ENCODE measurements at regions not wholly inside any gene's neighbourhood (a gene's known extent, or its start where the extent isn't known, plus 50 kb on each side); places are given as distances from the start of the nearest gene placed in this dataset.

DNA sequence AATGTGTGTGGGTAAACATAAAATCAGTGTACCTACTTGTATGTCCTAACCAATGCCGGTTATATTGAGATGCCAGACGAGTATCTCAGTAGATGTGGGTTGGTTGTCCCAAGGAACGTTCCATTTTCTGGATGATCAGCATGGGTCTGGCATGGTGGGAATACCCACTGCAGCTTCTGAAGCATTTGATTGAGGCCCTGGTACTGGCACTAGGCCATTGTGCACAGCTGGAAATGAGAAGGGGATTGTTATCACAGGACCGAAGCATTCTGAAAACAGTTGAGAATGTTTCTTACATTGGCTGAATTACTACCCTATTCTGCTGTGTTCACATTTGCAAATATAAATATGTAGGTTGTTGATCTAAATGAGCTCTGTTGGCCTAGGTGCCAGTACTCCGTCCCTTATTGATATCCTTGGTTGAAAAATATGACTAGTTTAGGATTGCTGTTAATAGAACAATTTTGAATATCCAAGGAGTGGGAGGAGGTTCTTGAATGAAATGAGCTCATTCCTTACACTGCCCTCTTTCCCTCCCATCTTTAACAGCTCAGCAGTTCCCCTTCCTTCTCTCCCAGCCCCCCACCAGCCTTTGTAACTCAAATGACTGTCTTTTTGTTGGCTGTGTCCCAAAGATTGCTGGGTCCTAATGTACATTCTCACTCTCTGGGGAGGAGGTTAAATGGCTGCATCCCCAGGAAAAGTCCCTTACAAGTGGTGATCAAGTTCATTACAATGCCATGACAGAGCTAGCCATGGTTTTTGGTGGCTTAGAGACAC, 293.3 kb upstream of the TPM1 start:
- no peak for DNase-seq (ENCODE audit: low spot score)

DNA sequence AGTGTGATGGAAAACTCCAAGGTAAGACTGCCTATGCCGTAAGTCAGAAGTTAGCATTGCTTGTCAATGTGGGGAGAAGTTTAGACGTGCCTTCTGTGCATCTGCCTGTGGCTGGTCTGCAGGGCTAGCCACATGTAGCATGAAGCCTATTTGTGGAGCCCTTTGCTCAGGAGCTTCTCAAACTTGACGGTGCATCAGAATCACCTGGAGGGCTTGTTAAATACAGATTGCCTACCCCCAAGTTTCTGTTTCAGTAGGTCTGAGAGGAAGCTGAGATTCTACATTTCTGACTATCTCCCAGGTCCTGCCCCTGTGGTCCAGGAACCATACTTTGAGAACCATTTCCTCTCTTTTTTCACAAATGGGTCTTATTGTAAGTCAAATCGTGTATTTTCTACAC, 292.1 kb upstream of the TPM1 start:
- DNase-seq (ENCODE audit: low spot score) = no peak

DNA sequence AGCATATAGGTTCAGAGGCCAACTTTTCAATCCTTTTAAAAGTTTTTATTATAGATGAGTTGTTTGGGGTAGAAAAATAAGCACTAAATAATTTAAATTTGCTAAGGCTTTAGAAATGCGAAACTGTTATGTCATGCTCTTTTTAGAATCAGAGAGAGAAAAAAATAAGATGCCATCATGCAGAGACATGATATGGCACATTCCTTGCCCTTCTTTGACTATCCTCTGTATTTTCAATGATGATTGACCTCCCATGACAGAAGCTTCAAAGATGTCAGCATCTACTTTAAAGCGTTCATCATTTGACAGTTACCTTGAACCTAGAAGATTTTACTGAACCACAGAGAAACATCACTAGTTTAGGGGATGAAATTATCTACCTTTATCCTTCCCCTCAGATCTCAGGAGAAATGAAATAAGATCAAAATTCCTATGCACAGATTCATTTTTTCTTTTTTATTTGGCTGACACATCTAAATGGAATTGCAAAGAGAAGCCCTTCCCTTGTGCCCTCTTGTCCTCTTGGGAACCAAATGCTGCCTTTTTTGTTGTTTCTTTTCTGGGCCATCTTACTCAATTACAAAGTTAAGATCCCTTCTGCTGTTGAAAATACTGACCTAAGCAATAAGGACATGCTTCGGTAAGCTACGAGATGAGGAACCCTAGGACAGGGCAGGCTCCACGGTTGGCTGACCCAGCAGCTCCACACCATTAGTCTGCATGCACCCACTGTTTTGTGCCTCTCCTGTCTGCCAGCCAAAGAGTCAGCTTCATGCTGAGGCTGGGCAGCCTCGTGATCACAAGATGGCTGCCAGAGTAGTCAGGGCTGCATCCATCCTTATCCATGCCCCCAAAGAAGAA, 289.7 kb upstream of the TPM1 start:
- DNase-seq (ENCODE audit: low spot score) = no peak

DNA sequence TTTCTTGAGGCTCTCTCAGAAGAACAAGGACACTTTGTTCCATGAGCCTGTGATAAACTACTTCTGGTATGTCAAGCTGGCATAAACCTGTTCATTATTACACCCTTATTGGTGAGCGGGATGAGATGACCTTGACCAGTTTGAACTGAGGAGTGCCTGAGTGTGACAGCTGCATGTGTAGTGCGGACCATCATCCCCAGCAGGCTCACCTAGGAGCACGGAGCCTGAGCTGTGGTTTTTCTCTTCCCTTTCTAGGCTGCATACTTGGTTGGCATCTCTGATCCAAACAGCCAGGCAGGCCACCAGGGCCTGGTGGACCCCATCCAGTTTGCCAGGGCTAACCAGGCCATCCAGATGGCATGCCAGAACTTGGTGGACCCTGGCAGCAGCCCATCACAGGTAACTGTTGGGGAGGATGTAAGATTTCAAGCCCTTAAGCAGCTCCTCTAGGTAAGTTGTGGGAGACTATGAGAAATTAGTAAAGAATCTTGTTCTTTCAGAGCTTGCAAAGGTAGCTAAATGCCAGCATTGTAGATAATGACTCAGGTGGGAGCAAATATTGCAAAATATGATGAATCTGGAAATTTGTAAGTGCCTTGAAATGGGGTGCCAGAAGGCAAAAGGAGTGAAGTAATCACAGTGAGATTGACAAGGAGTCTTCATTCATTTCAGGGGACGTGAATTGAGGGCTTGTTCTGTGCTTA, 288.9 kb upstream of the TPM1 start:
- DNase-seq (ENCODE audit: low spot score) = no peak

DNA sequence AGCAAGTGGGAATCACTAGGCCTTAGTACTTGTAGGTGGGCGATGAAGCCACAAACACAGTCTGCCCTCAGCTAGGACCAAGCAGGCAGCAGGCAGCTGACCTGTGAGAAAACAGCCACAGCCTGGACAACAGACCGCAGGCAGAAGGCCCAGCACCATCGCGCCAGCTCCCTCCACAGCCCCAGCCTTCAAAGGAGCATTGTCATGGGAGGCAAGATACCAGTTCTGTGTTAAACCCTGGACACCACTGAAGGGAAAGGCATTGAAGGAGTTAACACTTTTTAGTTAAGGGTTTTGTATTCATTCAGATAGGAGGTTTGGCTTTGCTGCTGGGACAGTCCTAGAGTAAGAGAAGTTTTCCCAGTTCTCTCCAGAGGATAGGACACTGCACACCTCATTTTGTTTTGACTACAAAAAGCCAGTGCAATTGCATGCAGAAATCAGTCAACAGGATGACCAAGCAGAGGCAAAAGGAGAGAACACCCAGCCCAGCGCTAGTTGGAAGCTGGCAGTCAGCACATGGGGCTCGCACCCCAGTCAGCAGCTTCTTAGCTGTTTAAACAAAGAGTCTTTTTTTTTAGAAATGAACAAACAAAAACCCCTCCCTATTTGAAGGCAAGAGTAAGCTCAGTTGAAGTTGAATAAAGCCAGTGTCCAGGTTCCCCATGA, 286.1 kb upstream of the TPM1 start:
- no peak for DNase-seq (ENCODE audit: low spot score)

DNA sequence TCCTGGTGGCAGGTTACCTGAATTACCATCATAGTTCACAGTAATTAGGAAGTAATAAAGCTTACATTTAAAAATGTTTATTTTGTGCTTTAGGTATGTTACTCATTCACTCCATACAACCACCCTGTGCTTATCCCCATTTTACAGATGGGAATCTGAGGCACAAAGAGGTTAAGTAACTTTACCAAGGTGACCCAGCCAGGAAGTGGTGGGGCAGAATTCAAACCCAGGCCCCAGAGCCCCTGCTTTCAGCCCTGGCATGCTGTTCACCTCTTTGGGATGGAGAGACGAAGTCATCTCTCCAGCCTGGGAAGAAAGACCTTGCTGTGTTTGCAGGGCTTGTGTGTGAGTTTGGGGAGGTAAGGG, 285.6 kb upstream of the TPM1 start:
- no peak for DNase-seq (ENCODE audit: low spot score)

DNA sequence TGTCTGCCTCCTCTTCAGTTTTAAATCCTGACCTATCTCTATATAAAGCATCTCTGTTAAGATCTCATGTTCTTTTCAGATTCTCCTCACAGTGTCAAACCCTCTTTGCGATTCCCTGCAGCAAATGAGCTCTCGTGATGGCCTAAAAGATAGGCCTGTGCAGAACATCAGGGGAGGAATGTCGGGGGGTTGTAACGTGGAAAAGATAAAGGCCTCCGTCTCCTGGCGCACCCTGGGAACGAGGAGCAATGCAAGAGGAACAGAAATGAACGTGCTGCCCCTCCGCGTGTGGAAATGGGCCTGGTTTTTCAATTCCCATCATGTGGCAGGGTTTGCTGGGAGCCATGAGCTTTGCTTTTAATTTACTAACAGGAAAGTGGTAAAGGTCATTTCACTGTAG, 285.0 kb upstream of the TPM1 start:
- DNase-seq (ENCODE audit: low spot score) = no peak

DNA sequence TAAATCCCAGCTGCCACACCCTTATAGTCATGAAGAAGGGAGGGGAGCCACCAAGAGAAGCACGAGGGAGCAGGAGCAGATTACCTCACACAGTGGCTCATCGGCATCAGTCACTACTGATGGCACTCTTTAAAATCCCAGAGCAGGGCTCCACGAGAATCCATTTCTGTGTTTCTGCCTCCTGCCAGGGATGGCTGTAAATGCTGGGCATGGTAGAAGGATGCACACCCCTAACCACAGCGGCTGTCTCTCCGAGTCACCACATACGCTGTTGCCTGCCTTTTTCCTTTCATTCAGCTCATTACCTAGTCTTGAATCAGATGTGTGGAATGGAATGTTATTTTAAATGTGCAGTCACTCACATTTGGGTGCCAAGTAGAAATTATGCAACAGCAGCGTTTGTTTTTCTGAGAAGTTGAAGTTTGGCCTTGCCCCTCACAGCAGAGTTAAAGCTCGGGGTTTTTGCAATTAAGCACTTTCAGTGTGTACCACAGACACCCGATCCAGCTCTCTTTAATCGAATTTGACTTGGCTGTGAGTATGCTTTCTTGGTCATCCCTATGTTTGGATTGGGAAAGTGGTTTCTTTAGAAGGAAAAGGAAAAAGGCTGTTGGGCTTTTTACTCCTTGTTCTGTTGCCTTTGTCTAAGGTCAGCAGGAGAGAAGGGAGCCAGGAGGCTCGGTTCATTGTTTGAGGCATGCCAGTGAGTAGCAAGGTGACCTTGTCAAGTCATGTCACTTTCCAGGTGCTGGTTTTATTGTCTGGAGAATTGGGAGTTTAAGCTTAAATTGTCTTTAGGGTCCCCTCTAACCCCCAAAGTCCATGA, 284.2 kb upstream of the TPM1 start:
- DNase-seq (ENCODE audit: low spot score) = no peak

DNA sequence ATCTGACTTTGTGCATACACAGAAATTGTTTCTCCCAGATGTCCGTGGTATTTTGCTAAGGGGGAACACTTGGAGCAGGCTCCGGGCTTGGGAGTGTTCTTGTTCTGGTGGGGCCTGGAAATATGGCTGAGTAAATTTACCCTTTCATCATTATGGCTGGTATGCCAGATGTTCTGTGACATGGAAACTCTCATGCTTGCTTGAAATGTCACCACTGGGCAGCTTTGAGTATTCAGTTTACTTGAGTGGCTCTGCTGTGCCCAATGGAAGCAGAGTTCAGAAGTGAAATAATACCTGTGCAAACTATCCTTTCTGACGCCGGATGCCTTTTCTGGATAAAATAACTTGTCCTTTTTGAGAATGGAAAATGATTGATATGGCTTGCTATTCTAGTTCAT, 283.6 kb upstream of the TPM1 start:
- no peak for DNase-seq (ENCODE audit: low spot score)

DNA sequence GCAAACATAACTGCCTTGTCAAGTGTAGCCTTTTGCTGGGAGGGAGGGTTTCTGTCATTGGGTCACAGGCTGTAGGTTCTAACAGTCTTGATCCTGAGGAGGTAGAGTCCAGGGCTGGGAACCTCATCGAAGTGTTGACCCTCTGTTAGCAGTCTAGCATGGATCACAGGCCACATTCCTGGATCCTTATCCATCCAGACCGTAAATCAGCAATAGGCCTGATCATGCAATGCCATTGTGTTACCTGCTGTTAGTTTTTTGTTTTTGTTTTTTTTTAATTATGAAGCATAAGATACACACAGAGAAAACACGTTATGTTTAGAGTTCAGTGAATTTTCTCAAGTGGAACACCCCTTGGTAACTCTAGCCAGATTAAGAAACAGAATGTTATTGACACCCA, 282.0 kb upstream of the TPM1 start:
- no peak for DNase-seq (ENCODE audit: low spot score)

DNA sequence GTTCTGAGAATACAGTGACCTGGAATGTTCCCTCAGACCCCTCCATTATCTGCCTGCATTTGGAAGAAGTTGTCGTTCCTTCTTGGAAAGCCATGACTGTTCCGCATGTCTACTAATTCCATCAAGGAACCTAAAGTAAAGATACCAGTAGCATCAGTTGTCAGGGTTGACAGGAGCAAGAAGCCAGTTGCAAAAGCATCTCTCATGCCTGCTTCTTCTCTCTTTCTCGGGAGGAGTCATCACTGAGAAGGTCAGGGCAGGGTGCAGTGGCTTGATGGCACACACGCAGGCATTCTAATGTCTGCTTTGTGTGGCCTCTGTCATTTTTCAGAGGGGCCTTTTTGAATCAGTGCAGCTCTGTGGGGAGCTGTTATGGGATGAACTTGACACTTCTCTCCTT, 276.6 kb upstream of the TPM1 start:
- no peak for DNase-seq (ENCODE audit: low spot score)

DNA sequence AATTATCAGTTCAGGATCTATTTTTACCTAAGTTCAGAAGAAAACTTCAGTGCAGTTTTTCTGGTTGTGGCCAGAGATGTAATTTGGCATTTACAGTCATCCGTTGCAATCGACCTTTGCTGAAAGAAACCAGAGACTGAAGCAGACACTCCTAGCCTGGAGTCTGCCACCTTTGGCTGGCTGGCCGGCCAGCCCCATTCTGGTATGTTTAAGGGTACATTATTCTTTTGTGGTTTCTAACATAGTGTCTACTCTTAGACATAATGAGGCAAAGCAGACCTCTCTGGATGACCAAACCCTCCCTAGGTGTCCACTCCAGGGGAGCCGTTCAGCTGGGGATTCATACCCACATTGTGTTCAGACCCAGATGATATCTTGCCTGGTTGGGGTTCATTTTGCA, 275.9 kb upstream of the TPM1 start:
- DNase-seq (ENCODE audit: low spot score) = no peak

DNA sequence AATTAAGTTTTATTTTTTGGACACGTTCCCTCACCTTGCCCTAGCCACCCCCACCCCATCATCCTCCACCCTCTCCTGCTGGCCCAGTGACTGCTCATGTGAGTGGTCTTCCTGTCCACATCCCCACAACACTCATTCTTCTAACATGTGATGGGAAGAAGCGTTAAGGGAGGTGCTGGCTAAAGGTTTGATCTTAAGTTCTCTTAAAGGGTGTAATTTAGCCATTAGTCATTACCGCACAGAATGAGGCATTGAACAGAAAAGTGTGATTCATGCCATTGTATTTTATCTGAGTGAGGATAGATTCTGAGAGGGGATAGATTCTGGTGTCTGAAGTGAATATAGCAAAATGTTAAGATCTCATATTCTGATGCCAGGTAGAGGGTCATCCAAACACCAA, 272.9 kb upstream of the TPM1 start:
- no peak for DNase-seq (ENCODE audit: low spot score)

DNA sequence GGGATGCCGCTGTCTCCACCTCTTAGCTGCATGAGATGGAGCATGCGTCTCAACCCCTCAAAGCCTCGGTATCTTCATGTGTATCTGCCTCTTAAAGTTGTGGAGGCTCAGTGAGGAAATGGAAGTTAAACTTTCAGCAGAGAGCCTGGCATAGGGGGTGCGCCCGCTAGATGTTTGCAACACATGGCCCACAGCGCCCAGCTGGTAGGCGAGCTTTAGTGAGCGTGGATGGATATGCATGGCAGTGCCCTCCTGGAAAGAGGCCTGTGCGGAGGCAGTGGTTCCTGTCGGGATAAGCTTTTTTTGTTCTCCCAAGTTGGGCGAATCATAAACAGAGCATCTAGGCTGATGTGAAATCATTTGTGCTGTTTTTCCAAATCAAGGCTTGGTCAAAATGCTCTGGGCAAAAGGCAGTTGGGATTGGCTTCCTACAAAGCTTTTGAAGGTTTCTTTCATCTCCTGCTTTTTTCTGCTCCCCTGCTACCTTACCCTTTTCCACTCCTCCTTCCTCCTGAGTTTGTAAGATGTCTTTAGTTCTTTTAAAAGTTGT, 272.4 kb upstream of the TPM1 start:
- no peak for DNase-seq (ENCODE audit: low spot score)

DNA sequence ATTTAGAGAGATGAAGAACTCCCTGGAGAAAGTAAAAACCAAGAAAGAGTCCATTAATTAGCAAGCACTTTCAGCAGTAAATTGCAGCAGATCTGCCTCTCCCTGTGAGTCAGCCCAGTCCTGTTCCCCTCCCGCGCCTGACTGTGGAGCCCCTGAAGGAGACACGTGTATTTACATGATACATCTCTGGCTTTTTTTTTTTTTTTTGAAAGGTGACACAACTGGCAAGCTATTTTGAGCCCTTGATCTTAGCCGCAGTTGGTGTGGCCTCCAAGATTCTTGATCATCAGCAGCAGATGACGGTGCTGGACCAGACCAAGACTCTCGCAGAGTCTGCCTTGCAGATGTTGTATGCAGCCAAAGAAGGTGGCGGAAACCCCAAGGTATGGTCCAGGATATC, 271.8 kb upstream of the TPM1 start:
- DNase-seq (ENCODE audit: low spot score) = no peak

DNA sequence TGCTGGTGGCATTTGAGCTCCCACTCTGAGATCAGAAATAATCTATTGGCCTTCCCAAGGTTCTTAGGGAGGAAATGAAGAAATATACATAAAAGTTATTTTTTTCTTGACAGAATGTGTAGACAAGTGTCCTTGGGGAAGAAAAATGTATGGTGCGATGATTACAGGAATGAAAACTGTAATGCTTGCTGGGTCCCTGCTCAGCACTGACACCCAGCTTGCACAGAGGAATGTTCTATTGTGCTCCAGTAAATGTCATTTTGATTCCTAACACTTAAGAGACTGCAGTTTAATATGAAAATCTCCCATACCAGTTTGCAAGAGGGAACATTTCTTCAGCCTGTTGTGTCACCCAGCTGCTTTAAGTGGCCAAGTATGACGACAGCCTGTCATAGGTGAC, 271.3 kb upstream of the TPM1 start:
- DNase-seq (ENCODE audit: low spot score) = no peak

DNA sequence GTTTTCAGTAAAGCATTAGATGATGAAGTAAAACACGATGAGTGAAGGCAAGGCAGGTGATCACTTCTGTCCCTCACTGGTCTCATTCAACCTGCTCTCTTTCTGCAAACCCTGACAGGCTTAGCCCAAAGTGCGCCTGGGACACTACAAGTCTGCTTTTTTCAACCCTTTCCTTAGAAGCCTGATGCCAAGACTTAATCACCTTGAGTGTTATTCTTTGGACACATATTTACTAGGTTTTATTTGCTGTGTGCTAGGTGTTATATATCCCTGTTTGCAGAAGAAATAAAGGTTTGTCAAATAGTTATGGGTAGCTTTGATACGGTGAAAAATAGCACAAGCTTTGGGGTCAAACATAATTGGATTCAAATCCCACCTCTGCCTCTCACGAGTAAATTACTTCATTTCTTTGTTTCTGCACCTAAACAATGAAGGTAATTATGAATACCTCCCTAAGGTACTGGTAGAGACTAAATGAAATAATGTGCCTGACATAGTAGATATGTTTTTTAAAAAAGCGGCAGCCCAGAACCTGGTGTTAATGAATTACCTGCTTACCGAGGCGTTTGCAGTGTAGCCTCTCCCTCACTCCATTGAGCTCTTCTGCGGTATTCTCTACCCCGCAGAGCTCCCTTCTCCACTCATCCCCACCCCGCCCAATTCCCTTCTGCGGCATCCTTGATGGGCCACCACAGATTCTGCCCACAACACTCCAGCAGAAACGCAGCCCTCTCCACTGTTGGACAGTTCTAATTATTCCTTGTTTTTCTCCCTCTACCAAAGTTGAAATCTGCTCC, 269.0 kb upstream of the TPM1 start:
- no peak for DNase-seq (ENCODE audit: low spot score)

DNA sequence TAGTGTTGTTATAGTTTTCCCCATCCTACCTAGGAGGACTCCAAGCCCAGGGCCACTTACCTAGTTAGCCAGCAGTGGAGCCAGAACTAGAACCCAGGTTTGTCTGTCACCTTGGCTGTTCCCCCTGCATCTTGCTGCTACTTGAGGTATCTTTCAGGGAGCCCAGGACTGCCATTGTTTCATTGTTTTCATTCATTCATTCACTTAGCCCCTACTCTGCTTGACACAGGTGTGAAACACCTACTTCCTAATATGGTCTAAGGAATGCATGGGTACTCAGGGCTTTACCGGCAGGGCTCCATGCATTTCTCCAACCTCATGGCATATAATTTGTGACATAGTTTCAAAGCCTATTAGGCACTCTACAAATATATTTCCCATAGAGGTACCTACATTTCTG, 266.6 kb upstream of the TPM1 start:
- DNase-seq (ENCODE audit: low spot score) = no peak

DNA sequence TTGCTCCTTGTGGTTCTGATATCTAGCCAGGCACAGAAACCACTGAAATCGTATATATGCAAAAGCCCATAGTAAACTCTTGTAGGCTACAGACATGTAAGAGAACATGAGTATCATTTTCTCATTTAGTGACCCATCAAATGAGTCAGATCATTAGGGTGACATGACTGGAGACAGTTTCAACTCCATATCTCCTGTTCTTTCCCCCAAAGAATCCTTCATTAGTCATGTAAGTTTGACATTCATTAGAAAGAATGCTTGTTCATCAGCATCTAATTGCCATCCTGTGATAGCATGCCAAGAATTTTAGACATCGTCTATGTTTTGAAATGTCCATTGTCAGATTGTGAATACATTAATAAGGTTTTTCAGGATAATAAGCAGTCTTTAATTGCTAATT, 264.9 kb upstream of the TPM1 start:
- no peak for DNase-seq (ENCODE audit: low spot score)

DNA sequence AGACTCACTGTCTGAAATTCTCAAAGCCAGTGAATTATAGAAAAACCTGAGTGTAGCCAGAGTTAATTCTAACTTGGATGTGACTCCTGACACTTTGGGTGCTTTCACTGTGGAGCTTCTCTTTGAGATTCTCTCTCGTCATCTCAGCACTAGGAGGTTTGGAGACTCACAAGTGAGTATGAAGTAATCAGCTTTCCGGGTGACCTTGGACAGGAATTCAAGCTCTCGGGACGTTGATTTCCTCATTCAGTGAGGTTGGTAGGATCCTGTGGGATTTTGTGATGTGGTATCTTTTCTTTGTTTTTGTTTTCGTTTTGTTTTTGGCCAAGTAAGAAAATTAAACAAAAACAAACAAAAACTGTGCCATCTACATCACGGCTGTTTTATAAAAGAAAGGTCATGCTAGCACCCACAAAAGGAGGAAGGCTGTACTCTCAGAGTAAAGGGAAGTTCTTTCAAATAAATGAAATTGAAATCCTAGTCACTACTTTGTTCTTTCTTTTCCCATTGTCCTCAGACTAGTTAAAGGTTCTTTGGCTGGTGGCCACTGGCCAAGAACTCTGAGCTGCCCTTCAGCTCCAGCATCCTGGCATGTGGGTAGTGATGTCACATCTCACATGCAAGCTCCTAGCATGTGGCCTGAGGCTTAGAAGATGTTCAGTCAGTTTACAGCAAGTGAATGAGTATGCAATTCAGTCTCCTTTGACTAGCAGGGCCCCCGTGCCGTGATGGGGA, 263.3 kb upstream of the TPM1 start:
- DNase-seq (ENCODE audit: low spot score) = no peak

All from germinal center (tissue), 1 donor.